ENCODE measurements at regions not wholly inside any gene's neighbourhood (a gene's known extent, or its start where the extent isn't known, plus 50 kb on each side); places are given as distances from the start of the nearest gene placed in this dataset.

DNA sequence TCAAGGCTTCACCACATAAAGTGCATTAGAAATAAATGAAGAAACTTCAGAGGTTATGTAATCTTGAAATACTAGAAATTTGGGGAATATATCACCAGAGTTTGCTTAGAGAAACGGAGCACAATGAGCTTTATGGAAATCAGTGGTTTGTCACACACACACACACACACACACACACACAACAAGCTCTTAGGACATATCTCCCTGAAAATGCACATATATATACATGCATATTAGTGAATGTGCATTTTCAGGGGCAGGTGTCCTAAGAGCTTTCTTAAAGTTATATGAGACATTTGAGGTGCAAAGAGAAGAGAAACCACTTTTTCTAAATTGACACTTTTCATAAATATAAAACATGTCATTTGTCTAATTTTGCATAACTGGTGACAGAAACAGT is 93.7 kb upstream of the CARD18 start:
- TF ChIP-seq SPI1 (IDR thresholded peaks at IDR 0.05; ENCODE audit: low read depth, low read length) (no peak), POLR2A (IDR thresholded peaks at IDR 0.05; ENCODE audit: low read depth, low read length) (no peak)
